Skeletal muscle satellite cell (primary cell): ENCODE measurements at regions not wholly inside any gene's neighbourhood (a gene's known extent, or its start where the extent isn't known, plus 50 kb on each side); places are given as distances from the start of the nearest gene placed in this dataset.
"Not testable (repeated sequence)": the region's sequence is repeated elsewhere in the genome, so short reads cannot be mapped to it uniquely, and the experiment has no call there.

Source experiments
- H3K27me3 ChIP-seq: 2 replicates; pipeline ENCODE4 v1.7.0; 2013; ENCODE audit warnings: low read length; ENCODE audit not compliant: control insufficient read depth, insufficient read depth
- H3K36me3 ChIP-seq: 2 replicates; pipeline ENCODE4 v1.7.0; 2013; ENCODE audit warnings: mild to moderate bottlenecking, control low read depth, low read length; ENCODE audit not compliant: insufficient read depth
- H3K4me1 ChIP-seq: 2 replicates; pipeline ENCODE4 v1.7.0; 2013; ENCODE audit warnings: low read length; ENCODE audit not compliant: control insufficient read depth, insufficient read depth
- H3K4me2 ChIP-seq: 2 replicates; pipeline ENCODE4 v1.7.0; 2013; ENCODE audit warnings: mild to moderate bottlenecking, low read length
- H3K4me3 ChIP-seq: 2 replicates; pipeline ENCODE4 v1.7.0; 2013; ENCODE audit warnings: low read length
- H3K9ac ChIP-seq: 2 replicates; pipeline ENCODE4 v1.7.0; 2013; ENCODE audit warnings: mild to moderate bottlenecking, low read depth, low read length, moderate library complexity
- H3K9me3 ChIP-seq: replicated peaks from 2 replicates; pipeline ENCODE4 v1.7.0; 2013; ENCODE audit warnings: mild to moderate bottlenecking, control low read depth, low read length

DNA sequence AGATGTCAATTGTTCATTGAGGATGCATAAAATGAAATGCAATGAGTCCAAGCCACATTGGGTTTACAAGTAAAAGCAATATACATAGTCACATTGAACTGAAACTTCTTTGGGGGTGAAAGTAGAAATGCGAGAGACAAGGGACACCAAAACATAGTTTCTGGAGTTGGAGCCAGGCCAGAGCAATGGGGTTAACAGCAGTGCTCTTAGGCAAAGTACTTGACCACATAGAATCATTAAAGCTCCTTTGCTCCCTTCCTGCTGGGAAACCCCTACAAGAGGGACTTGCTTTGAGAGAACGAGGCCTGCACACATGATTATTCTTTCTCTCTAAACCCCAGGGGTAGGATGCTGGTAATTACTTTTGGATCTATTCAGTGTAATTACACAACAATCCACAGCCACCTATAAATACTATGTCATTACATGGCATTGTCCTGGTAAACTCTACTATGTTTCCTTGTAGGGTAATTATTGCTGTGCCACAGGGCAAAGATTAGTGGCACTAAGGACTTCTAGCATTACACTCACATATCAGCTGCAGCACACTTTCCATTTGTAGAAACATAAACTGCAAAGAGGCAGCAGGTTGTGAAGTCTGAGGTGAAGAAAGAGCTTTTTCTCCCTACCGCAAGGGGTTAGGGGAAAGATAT, 421.6 kb upstream of the PBX1 start:
- Histone ChIP-seq H3K9ac (no peak overlapping the region), H3K4me3 (no peak overlapping the region), H3K27me3 (no peaks in the 10 kb centered on the region), H3K36me3 (no peaks in the 10 kb centered on the region), H3K9me3 (no peaks in the 10 kb centered on the region), H3K4me1 (no peaks in the 10 kb centered on the region), H3K4me2 (no peak overlapping the region)

DNA sequence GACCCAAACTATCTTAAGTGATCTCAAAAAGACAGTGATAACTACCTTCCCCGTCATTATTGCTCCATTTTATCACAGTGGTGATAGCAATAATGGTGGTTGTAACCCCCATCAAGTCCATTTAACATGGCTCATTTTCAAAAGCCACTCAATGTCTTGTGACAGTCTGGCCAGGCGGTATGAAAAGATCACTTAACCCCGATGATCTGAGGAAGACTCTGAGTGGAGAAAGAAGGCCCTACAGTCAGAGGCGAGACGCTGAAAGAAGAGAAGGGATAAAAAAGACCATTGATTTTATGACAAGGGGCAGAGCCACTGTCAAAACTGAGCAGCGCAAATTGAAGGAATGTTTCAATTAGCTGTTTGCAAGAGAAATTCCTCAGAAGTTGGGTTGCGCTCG, 417.2 kb upstream of the PBX1 start:
- H3K4me1 ChIP-seq = no peaks in the 10 kb centered on the region
- no peaks in the 10 kb centered on the region for H3K9me3 ChIP-seq
- H3K27me3 ChIP-seq = no peaks in the 10 kb centered on the region
- H3K36me3 ChIP-seq = no peaks in the 10 kb centered on the region
- no peak overlapping the region for H3K9ac ChIP-seq
- H3K4me2 ChIP-seq = no peak overlapping the region
- no peak overlapping the region for H3K4me3 ChIP-seq

DNA sequence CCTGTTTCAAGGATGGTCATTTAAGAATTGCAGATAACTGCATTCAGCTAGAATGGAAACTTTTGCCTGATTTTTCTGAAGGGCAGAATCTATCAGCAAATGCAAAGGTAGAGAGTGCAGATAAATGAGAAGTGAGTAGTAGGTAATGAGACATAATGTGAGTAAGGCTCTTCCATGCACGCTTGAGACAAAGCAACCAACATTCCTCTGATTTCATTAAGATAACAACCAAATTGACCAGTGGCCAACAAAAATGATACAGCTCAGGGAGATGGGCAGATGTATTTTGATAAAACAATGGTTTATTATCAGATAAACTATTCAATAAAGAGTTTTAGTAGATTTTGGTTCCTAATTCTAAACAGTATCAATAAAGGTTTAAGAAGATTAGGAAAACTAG, 404.4 kb upstream of the PBX1 start:
- peaks cover 5% of the 10 kb centered on the region for H3K4me1 ChIP-seq
- H3K36me3 ChIP-seq = no peaks in the 10 kb centered on the region
- H3K4me3 ChIP-seq = no peak overlapping the region
- H3K4me2 ChIP-seq = no peak overlapping the region
- no peaks in the 10 kb centered on the region for H3K9me3 ChIP-seq
- H3K9ac ChIP-seq = no peak overlapping the region
- no peaks in the 10 kb centered on the region for H3K27me3 ChIP-seq

DNA sequence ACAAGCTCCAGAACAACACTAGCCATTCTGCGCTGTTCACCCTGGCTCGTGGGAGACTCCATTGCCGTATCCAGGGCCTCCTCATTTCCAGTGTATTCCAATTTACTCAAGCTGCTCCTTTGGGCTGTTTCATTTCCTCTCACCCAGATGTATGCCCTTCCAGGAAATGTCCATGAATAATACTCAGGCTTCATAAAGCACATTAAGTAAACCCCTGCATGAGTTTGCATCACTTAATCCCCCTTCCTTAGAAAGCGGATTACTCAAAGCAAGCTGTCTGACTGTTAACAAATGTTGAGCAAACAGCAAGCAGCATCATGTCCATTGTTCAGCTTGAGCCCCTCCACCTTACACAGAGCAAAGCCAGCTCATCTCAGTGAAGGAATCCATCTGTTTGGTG, 403.6 kb upstream of the PBX1 start:
- no peaks in the 10 kb centered on the region for H3K27me3 ChIP-seq
- no peak overlapping the region for H3K9ac ChIP-seq
- no peak overlapping the region for H3K4me3 ChIP-seq
- H3K4me1 ChIP-seq = peaks cover 5% of the 10 kb centered on the region
- no peaks in the 10 kb centered on the region for H3K9me3 ChIP-seq
- no peak overlapping the region for H3K4me2 ChIP-seq
- no peaks in the 10 kb centered on the region for H3K36me3 ChIP-seq

DNA sequence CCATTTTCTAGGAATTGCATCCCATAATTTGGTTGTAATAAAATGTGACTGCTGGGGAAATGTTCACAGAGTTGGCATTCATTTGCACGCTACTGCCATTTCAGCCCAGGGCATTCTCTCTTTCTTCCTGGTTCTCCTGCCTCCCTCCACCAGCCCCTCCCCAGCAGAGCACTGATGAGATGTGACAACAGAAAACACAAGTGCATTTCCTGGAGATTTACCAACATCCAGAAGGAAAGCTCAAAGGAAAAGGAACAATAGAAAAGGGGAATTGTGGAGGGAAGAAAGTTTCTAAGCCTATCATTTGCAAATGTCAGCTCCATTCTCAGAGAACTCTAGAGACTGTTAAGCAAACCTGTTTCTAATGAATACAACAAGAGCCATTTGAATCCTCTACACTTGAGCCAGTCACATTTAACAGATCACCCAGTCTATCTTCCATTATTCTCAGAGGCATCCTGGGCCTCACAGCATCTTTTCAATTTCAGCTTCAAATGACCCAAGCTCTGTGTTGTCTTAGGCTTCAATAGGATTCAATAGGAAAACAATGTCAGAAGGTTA, 395.6 kb upstream of the PBX1 start:
- no peak overlapping the region for H3K9ac ChIP-seq
- no peak overlapping the region for H3K4me3 ChIP-seq
- H3K27me3 ChIP-seq = no peaks in the 10 kb centered on the region
- H3K36me3 ChIP-seq = no peaks in the 10 kb centered on the region
- H3K9me3 ChIP-seq = no peaks in the 10 kb centered on the region
- H3K4me2 ChIP-seq = no peak overlapping the region
- no peaks in the 10 kb centered on the region for H3K4me1 ChIP-seq

DNA sequence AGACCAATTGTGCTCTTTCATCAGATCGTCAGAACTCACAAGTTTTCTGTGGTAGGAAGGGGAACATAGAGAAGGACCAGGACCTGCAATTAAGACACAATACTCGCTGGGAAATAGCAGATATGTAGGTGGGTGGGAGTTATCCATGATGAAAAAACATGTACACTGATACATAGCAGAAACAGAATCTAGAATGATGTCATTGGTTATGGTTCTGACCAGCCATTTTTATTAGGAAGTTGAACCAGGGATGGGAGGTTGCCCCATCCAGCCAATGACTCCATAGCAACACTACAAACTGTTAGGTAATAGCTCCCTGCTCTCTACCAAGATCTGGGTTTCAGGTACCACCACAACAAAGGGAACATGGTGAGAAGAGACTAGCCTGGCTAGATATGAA, 393.5 kb upstream of the PBX1 start:
- Histone ChIP-seq H3K27me3 (no peaks in the 10 kb centered on the region), H3K9ac (no peak overlapping the region), H3K9me3 (no peaks in the 10 kb centered on the region), H3K4me3 (no peak overlapping the region), H3K36me3 (no peaks in the 10 kb centered on the region), H3K4me1 (no peaks in the 10 kb centered on the region), H3K4me2 (no peak overlapping the region)

DNA sequence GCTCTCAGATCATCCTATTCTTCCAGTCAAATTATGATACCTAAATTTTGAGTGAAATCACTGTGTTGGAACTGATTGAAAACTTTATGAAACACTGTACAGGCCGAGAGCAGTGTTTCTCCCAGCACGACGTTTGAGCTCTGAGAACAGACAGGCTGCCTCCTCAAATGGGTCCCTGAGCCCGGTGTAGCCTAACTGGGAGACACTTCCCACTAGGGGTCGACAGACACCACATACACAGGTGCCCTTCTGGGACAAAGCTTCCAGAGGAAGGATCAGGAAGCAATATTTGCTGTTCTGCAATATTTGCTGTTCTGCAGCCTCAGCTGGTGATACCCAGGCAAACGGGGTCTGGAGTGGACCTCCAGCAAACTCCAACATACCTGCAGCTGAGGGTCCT, 392.5 kb upstream of the PBX1 start:
- not testable (repeated sequence) for H3K4me3 ChIP-seq, H3K4me1 ChIP-seq, H3K36me3 ChIP-seq, H3K27me3 ChIP-seq, H3K4me2 ChIP-seq, H3K9ac ChIP-seq, H3K9me3 ChIP-seq

DNA sequence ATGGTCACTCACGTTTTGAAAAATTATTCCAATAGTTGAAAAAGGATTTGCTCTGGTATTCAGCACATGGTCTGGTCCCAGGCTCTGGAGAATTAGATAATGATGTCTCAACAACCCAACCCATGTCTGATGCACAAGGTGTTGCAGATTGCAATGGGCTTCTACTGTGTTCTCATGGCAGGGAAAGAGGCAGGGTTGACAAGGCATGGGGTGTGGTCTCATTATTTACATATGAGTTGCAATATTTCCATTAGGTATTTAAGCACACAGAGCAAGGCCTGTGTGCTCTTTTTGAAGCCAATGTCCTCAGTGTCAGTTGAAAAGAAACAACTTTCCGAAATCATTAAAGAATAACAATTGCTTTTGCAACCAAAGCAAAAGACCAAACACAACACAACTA, 381.9 kb upstream of the PBX1 start:
- H3K4me1 ChIP-seq = peaks cover 3% of the 10 kb centered on the region
- no peak overlapping the region for H3K9ac ChIP-seq
- no peaks in the 10 kb centered on the region for H3K27me3 ChIP-seq
- no peaks in the 10 kb centered on the region for H3K9me3 ChIP-seq
- H3K36me3 ChIP-seq = no peaks in the 10 kb centered on the region
- H3K4me3 ChIP-seq = no peak overlapping the region
- no peak overlapping the region for H3K4me2 ChIP-seq

DNA sequence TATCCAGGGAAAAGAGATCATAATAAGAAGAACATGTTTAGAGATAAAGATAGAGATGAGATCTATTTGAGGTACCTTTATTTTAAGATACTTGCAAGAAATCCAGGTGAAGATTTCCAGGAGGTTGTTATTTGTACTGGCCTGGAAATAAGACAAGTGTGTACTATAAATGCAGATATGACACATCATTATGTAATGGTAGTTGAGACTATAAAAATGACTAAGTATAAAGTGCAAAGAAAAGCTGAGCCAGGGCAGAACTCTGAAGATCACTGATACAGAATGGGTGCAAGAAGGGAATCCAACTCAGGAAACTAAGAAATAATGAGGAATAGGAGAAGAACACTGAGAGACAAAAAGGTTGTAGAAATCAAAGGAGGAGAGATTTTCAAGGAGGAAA, 378.2 kb upstream of the PBX1 start:
- no peak overlapping the region for H3K9ac ChIP-seq
- peaks cover 3% of the 10 kb centered on the region for H3K4me1 ChIP-seq
- H3K4me2 ChIP-seq = no peak overlapping the region

DNA sequence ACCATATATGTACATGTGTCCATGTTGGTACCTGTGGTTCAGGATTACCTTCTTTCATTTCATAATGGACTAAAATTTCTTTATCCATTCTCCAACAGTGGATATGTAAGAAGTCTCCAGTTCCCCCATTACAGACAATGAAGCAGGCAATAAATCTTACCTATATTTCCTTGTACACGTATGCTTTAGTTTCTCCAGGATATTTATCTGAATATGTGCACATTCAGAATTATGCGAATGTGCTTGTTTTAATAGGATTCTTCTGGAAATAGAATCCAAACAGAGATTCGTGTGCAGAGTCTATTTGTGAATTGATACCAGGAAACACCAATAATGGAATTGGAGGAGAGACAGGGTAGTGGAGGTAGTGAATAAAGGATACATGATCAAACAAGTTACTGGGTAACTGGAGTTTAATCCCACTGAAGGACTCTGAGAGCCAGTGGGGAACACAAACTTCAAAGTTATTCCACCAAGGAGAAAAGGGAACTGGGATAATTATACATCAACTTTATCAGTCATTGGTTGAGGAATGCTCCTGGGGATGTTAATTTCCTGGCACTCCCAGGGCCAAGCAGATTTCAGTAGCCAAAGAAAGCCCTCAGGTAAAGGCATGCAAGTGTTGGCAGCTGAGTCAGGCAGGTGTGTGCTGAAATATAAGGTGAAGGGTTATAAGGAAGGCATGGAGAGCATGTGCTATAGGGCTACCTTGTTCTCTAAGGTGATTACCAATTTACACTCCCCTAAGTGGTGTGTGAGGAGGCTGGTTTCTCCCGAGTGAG, 374.9 kb upstream of the PBX1 start:
- Histone ChIP-seq H3K27me3 (no peaks in the 10 kb centered on the region), H3K9ac (no peak overlapping the region), H3K4me3 (no peak overlapping the region), H3K4me1 (peaks cover 3% of the 10 kb centered on the region), H3K9me3 (no peaks in the 10 kb centered on the region), H3K4me2 (no peak overlapping the region), H3K36me3 (no peaks in the 10 kb centered on the region)

More for the DNA sequence above, 378.2 kb upstream of the PBX1 start:
- H3K9me3 ChIP-seq = no peaks in the 10 kb centered on the region
- H3K4me3 ChIP-seq = no peak overlapping the region
- H3K27me3 ChIP-seq = no peaks in the 10 kb centered on the region
- no peaks in the 10 kb centered on the region for H3K36me3 ChIP-seq

DNA sequence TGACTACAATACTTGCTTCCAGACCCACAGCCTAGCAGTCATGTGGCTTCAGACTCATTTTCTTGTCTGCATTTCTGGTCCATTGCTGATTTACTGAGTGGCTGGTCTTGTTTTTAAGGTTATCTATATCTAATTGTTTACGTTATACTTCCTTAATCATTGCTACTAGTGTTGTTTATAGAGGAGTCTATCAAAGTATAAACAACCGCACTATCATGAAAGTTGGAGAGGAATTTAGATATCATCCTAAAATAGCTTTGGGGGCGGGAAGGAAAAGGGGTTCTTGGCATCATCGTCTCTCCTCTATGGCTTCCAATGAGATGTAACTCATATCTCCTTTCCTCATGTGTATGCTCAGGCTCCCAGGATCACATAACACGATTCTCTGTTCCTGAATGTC, 372.1 kb upstream of the PBX1 start:
- H3K9ac ChIP-seq = no peak overlapping the region
- H3K27me3 ChIP-seq = no peaks in the 10 kb centered on the region
- no peaks in the 10 kb centered on the region for H3K9me3 ChIP-seq
- no peak overlapping the region for H3K4me3 ChIP-seq
- no peaks in the 10 kb centered on the region for H3K4me1 ChIP-seq
- no peak overlapping the region for H3K4me2 ChIP-seq
- no peaks in the 10 kb centered on the region for H3K36me3 ChIP-seq

DNA sequence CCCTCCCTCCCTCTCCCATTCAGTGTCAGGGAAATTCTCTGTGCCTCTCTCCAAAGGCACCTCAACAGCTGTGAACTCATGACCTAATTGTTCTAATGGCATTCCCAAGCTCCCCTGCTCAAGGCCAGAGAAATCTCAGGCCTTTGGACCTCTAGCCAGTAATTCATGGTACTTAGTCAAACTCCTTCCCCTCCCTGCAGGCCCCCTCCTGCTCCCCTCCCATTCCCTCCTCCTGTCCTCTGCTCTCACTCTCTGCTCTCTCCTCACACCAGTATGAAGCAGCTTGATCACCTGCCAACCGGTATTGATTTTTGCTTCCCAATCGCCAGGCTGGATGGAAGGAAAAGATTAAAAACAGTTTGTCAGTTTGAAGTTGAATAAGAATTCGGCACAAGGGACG, 370.5 kb upstream of the PBX1 start:
- H3K4me2 ChIP-seq = no peak overlapping the region
- H3K9me3 ChIP-seq = no peaks in the 10 kb centered on the region
- no peaks in the 10 kb centered on the region for H3K4me1 ChIP-seq
- no peak overlapping the region for H3K4me3 ChIP-seq
- H3K36me3 ChIP-seq = no peaks in the 10 kb centered on the region
- H3K9ac ChIP-seq = no peak overlapping the region
- no peaks in the 10 kb centered on the region for H3K27me3 ChIP-seq
